DND-41 (cell line): ENCODE measurements at regions not wholly inside any gene's neighbourhood (a gene's known extent, or its start where the extent isn't known, plus 50 kb on each side); places are given as distances from the start of the nearest gene placed in this dataset.

Source experiments
- ATAC-seq: fragments of 200-7000 bp; cut with Tn5 transposase; 3 replicates; pipeline ENCODE4 v1.9.1; 2021; ENCODE audit warnings: low read depth; ENCODE audit not compliant: insufficient read depth
- DNase-seq: peaks from one replicate; pipeline ENCODE4 v3.0.0-alpha.2; 2020
- H2AFZ ChIP-seq: 2 replicates; pipeline ENCODE4 v1.6.0; 2012; ENCODE audit warnings: low read depth, low read length
- H3K27ac ChIP-seq: 2 replicates; pipeline ENCODE4 v1.5.1; 2012; ENCODE audit warnings: low read length, inconsistent platforms
- H3K27me3 ChIP-seq: fragments of 200-600 bp; sonication (generic); 2 replicates; pipeline ENCODE4 v1.6.0; 2012; ENCODE audit warnings: low read length, mild to moderate bottlenecking, inconsistent platforms; ENCODE audit not compliant: insufficient read depth, poor library complexity
- H3K36me3 ChIP-seq: 2 replicates; pipeline ENCODE4 v1.5.1; 2012; ENCODE audit warnings: low read length, inconsistent platforms; ENCODE audit not compliant: insufficient read depth
- H3K4me1 ChIP-seq: 2 replicates; pipeline ENCODE4 v1.5.1; 2012; ENCODE audit warnings: mild to moderate bottlenecking, low read length; ENCODE audit not compliant: insufficient read depth
- H3K4me2 ChIP-seq: 2 replicates; pipeline ENCODE4 v1.6.0; 2012; ENCODE audit warnings: mild to moderate bottlenecking, moderate library complexity, low read length, inconsistent platforms; ENCODE audit not compliant: insufficient read depth
- H3K4me3 ChIP-seq, 2 experiments: fragments of 200-600 bp in 1 of 2; shearing (Covaris generic) in 1 of 2; 2 replicates each; pipeline ENCODE4 v1.5.1; 2012 to 2016; ENCODE audit warnings: inconsistent platforms in 2 of 2, low read length in 2 of 2, mild to moderate bottlenecking in 2 of 2, low read depth in 1 of 2, moderate library complexity in 1 of 2
- H3K79me2 ChIP-seq: 2 replicates; pipeline ENCODE4 v1.6.0; 2012; ENCODE audit warnings: low read length, inconsistent platforms; ENCODE audit not compliant: insufficient read depth
- H3K9ac ChIP-seq: 2 replicates; pipeline ENCODE4 v1.6.0; 2012; ENCODE audit warnings: low read depth, mild to moderate bottlenecking, inconsistent platforms, low read length, moderate library complexity
- H3K9me3 ChIP-seq: 2 replicates; pipeline ENCODE4 v1.5.1; 2012; ENCODE audit warnings: low read length, moderate library complexity, mild to moderate bottlenecking, inconsistent platforms; ENCODE audit not compliant: insufficient read depth, severe bottlenecking
- H4K20me1 ChIP-seq: 2 replicates; pipeline ENCODE4 v1.6.0; 2012; ENCODE audit warnings: low read length; ENCODE audit not compliant: insufficient read depth
- EZH2 ChIP-seq: IDR thresholded peaks from 3 replicates; pipeline ENCODE4 v1.6.1; 2012; ENCODE audit warnings: borderline replicate concordance, low read depth, mild to moderate bottlenecking, moderate library complexity, low read length, inconsistent platforms; ENCODE audit not compliant: severe bottlenecking
- TF ChIP-seq, protein P1 (sequence below): IDR thresholded peaks from 2 replicates; pipeline ENCODE4 v1.5.1; 2012; ENCODE audit warnings: borderline replicate concordance, low read length, moderate library complexity, mild to moderate bottlenecking; ENCODE audit not compliant: poor library complexity, severe bottlenecking; ENCODE audit errors: extremely low read depth

DNA sequence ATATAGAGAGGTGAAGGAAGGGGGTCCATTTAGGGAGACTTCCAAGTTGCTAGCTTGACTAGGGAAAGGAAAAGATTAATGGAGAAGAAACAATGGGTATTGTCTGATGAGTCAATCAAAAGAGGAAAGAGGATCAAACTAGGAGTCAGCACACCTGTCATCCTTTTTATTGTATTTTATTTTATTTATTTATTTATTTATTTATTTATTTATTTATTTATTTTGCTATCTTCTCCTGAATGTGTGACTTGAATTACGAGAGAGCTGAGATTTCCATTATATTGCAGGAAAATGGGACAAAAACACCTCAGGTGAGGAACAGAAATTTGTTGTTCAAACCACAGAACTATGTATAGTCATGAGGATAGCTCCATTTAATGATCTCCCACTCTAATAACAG, 58.9 kb downstream of the NUDT11 start:
- TF ChIP-seq, protein P1, sequence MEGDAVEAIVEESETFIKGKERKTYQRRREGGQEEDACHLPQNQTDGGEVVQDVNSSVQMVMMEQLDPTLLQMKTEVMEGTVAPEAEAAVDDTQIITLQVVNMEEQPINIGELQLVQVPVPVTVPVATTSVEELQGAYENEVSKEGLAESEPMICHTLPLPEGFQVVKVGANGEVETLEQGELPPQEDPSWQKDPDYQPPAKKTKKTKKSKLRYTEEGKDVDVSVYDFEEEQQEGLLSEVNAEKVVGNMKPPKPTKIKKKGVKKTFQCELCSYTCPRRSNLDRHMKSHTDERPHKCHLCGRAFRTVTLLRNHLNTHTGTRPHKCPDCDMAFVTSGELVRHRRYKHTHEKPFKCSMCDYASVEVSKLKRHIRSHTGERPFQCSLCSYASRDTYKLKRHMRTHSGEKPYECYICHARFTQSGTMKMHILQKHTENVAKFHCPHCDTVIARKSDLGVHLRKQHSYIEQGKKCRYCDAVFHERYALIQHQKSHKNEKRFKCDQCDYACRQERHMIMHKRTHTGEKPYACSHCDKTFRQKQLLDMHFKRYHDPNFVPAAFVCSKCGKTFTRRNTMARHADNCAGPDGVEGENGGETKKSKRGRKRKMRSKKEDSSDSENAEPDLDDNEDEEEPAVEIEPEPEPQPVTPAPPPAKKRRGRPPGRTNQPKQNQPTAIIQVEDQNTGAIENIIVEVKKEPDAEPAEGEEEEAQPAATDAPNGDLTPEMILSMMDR: no peak
- TF ChIP-seq EZH2: no peak
- DNase-seq (no peak), ATAC-seq (no peak)

DNA sequence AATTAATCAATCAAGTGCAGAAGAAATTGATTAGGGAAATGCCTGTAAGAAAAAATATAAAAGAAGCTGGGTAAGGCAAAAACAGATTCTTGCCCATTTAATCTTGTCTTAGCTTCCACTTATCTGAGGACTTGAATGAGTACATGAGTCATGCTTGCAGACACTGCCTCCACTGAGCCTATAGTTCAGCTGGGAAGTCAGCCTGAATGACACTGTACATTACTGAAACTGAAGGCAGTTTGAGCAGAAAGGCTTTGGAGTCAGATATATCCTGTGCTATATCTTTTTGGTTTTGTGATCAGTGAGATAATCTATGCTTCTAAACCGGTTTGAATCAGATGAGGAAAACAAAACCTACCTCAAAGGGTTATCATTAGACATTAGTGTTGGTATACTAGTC, 61.3 kb downstream of the NUDT11 start:
- Histone ChIP-seq H3K27me3 (no peaks in the 10 kb centered on the region), H3K36me3 (no peaks in the 10 kb centered on the region), H3K27ac (no peak overlapping the region), H3K9ac (no peak overlapping the region), H3K9me3 (no peaks in the 10 kb centered on the region), H2AFZ (no peak overlapping the region), H3K4me1 (no peaks in the 10 kb centered on the region), H3K4me2 (no peak overlapping the region), H3K79me2 (no peaks in the 10 kb centered on the region), H3K4me3 (no peak overlapping the region), H4K20me1 (no peaks in the 10 kb centered on the region)
- ATAC-seq (no peak), DNase-seq (no peak)
- TF ChIP-seq EZH2: no peak
- TF ChIP-seq, protein P1: no peak

More for the DNA sequence above, 58.9 kb downstream of the NUDT11 start:
- no peak overlapping the region for H3K9ac ChIP-seq
- H3K36me3 ChIP-seq: no peaks in the 10 kb centered on the region
- no peak overlapping the region for H3K4me2 ChIP-seq
- H3K9me3 ChIP-seq: no peaks in the 10 kb centered on the region
- H3K4me1 ChIP-seq: no peaks in the 10 kb centered on the region
- H3K27me3 ChIP-seq: no peaks in the 10 kb centered on the region
- no peaks in the 10 kb centered on the region for H3K79me2 ChIP-seq
- no peaks in the 10 kb centered on the region for H4K20me1 ChIP-seq
- no peak overlapping the region for H2AFZ ChIP-seq
- no peak overlapping the region for H3K4me3 ChIP-seq
- H3K27ac ChIP-seq: no peak overlapping the region

DNA sequence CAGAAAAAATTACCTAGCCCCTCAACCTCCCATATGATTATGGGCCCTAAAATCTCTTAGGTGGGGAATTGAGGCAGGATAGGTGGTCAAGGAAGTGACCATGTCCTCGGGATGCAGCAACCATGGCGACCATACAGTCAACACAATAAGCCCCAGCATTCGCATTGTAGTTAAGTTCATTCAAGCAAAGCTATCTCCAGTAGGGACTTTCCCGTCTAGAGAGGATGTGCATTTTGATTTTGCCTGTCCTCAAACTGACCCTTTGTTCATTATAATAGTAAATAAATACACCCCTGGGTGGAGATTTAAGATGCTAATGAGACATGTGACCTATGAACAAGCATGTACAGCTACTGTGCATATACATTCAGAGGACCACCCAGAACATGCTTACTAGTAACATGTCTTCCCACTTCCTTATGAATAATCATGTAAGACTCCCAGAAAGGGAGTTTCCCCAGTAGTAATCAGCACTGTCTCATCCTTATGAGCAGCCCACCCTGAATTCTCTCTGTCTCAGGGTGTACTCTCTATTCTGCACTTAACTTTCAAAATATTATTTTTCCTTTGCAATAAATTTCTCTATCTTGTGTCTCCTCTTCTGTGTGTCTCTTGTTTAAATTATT, 74.3 kb downstream of the NUDT11 start:
- H3K4me3 ChIP-seq: no peak overlapping the region
- TF ChIP-seq, protein P1: no peak
- no peak for TF ChIP-seq EZH2
- no peak for DNase-seq
- no peaks in the 10 kb centered on the region for H3K4me1 ChIP-seq
- H4K20me1 ChIP-seq: no peaks in the 10 kb centered on the region
- H3K9ac ChIP-seq: no peak overlapping the region
- ATAC-seq: no peak
- no peak overlapping the region for H2AFZ ChIP-seq
- H3K4me2 ChIP-seq: no peak overlapping the region
- H3K27me3 ChIP-seq: no peaks in the 10 kb centered on the region
- no peaks in the 10 kb centered on the region for H3K9me3 ChIP-seq
- H3K27ac ChIP-seq: no peak overlapping the region
- H3K79me2 ChIP-seq: no peaks in the 10 kb centered on the region
- H3K36me3 ChIP-seq: no peaks in the 10 kb centered on the region
